ENCODE measurements at regions not wholly inside any gene's neighbourhood (a gene's known extent, or its start where the extent isn't known, plus 50 kb on each side); places are given as distances from the start of the nearest gene placed in this dataset.

- TF ChIP-seq CTCF (IDR thresholded peaks at IDR 0.05; ENCODE audit: low read depth, low read length, poor library complexity, severe bottlenecking) (no peak), EZH2phosphoT487 (IDR thresholded peaks at IDR 0.05; ENCODE audit: borderline replicate concordance, low read length) (no peak)
These were observed 52.0 kb upstream of the CPM start for GRCh38 chr12:68984796-68985573.

Measured in DOHH2 (cell line).